ENCODE measurements at regions not wholly inside any gene's neighbourhood (a gene's known extent, or its start where the extent isn't known, plus 50 kb on each side); places are given as distances from the start of the nearest gene placed in this dataset.

DNA sequence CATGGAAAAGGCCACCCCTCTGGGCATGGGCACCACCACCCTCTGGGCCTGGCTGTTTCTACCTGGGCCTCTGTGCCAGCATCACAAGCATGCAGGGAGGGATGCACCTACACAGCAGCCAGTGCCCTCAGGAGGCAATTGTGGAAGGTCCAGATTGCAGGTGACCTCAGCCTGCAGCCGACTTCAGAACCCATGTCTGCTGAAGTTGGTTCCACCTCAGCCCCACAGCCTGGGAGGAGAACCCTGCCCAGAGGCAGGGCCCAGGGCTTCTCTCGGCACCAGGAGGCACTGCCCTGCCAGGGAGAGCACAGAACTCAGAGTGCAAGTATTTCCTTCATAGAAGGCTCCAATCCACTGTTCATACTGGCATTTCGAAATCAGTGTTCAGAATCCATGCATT is 149.8 kb downstream of the TTLL2 start:
- H3K27ac ChIP-seq: no peak overlapping the region
- no peak overlapping the region for H3K4me3 ChIP-seq
- H3K4me1 ChIP-seq: peaks cover 9% of the 10 kb centered on the region
- TF ChIP-seq POLR2A (IDR thresholded peaks at IDR 0.05): no peak
- TF ChIP-seq, protein P1, sequence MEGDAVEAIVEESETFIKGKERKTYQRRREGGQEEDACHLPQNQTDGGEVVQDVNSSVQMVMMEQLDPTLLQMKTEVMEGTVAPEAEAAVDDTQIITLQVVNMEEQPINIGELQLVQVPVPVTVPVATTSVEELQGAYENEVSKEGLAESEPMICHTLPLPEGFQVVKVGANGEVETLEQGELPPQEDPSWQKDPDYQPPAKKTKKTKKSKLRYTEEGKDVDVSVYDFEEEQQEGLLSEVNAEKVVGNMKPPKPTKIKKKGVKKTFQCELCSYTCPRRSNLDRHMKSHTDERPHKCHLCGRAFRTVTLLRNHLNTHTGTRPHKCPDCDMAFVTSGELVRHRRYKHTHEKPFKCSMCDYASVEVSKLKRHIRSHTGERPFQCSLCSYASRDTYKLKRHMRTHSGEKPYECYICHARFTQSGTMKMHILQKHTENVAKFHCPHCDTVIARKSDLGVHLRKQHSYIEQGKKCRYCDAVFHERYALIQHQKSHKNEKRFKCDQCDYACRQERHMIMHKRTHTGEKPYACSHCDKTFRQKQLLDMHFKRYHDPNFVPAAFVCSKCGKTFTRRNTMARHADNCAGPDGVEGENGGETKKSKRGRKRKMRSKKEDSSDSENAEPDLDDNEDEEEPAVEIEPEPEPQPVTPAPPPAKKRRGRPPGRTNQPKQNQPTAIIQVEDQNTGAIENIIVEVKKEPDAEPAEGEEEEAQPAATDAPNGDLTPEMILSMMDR (IDR thresholded peaks at IDR 0.05): no peak
- intact Hi-C loops (cut with DNase I; ENCODE audit: low total_unique reads): no loop called here
- H3K27me3 ChIP-seq: no peaks in the 10 kb centered on the region
- DNase-seq: no peak
- WGBS, 2 donors: 91% methylated on average over 2 to 3 of the region's 3 CpGs
- H3K36me3 ChIP-seq (ENCODE audit: low read depth, missing control alignments): no peaks in the 10 kb centered on the region
- no peaks in the 10 kb centered on the region for H3K9me3 ChIP-seq

DNA sequence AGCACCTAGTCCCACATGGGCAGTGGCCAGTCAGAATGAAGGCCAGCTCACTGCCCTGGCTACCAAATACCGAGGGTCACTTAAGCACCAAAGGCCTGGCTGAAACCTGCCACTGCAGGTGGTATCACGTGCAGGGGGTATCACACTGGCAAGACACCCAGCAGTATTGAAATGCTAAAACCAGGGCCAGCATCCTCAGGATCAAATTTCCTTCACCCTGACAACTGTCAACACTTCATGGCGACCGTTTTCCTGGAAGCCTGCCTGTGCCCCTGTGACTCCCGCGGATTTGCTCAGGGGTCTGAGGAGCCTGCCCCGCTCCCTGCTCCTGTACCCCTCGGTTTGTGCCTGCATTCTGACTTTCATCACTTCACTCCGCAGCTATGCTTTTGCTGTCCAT is 151.1 kb downstream of the TTLL2 start:
- Histone ChIP-seq H3K27ac (no peak overlapping the region), H3K36me3 (ENCODE audit: low read depth, missing control alignments) (no peaks in the 10 kb centered on the region), H3K4me1 (peaks cover 17% of the 10 kb centered on the region), H3K9me3 (no peaks in the 10 kb centered on the region), H3K27me3 (no peaks in the 10 kb centered on the region), H3K4me3 (no peak overlapping the region)
- 78 to 86% methylated on average over 9 of the region's 9 CpGs for WGBS, 2 donors
- DNase-seq: no peak
- intact Hi-C loops (cut with DNase I; ENCODE audit: low total_unique reads): no loop called here
- TF ChIP-seq, protein P1 (IDR thresholded peaks at IDR 0.05): no peak
- no peak for TF ChIP-seq POLR2A (IDR thresholded peaks at IDR 0.05)

DNA sequence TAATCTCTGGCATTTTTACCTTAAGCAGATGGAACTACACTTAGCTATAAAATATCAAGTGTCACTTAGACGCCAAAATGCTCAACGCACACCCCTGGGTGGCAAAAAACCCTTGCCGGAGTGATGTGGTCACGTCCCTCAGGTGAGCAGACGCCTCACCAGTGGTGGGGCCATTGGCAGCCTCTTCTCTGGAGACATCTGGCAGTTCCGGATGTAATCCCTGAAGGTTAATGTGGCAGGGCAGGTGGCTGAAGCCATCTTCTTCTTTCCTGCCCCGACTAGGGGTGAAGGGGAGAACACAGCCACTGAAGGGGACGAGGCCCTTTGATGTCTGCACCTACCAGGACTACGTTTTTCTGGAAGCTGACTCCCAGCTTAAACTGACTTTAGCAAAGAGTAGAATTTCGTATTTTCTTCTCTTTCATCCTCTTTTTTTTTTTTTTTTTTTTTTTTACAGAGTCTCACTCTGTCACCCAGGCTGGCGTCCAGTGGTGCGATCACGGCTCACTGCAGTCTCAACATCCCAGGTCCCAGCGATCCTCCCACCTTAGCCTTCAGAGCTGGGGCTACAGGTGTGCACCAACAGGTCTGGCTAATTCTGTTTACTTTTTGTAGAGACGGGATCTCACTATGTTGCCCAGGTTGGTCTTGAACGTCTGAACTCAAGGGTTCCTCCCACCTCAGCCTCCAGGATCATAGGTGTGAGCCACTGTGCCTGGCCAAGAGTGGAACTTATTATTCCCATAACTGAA is 152.1 kb downstream of the TTLL2 start:
- Histone ChIP-seq H3K27me3 (no peaks in the 10 kb centered on the region), H3K9me3 (no peaks in the 10 kb centered on the region), H3K27ac (no peak overlapping the region), H3K4me3 (no peak overlapping the region), H3K4me1 (peaks cover 19% of the 10 kb centered on the region), H3K36me3 (ENCODE audit: low read depth, missing control alignments) (no peaks in the 10 kb centered on the region)
- TF ChIP-seq, protein P1 (IDR thresholded peaks at IDR 0.05): no peak
- TF ChIP-seq POLR2A (IDR thresholded peaks at IDR 0.05): no peak
- WGBS, 2 donors: 87 to 89% methylated on average over 16 of the region's 16 CpGs
- intact Hi-C loops (cut with DNase I; ENCODE audit: low total_unique reads): no loop called here
- no peak for DNase-seq

DNA sequence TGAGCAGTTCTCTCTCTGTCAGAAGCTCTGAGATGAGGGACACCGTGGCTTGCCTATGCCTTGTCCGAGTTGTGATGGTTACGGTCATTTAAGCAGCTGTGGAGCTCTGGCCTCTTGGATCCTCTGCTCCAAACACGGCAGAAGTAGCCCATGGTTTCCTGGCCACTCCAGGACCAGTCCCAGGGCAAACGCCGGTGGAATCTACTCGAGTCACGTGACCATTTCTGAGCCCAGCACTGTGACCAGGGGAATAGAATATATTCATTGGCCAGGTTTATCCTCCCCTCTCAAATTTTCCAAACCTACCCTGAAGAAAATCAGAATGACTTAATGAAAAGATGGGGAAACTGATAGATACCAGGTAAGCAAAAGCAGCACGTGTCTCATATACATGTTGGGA is 152.8 kb downstream of the TTLL2 start:
- Histone ChIP-seq H3K27me3 (no peaks in the 10 kb centered on the region), H3K4me3 (no peak overlapping the region), H3K27ac (no peak overlapping the region), H3K36me3 (ENCODE audit: low read depth, missing control alignments) (no peaks in the 10 kb centered on the region), H3K9me3 (no peaks in the 10 kb centered on the region), H3K4me1 (peaks cover 19% of the 10 kb centered on the region)
- TF ChIP-seq, protein P1 (IDR thresholded peaks at IDR 0.05): no peak
- no peak for TF ChIP-seq POLR2A (IDR thresholded peaks at IDR 0.05)
- intact Hi-C loops (cut with DNase I; ENCODE audit: low total_unique reads): no loop called here
- WGBS, 2 donors: 93 to 94% methylated on average over 9 of the region's 9 CpGs
- DNase-seq: no peak

DNA sequence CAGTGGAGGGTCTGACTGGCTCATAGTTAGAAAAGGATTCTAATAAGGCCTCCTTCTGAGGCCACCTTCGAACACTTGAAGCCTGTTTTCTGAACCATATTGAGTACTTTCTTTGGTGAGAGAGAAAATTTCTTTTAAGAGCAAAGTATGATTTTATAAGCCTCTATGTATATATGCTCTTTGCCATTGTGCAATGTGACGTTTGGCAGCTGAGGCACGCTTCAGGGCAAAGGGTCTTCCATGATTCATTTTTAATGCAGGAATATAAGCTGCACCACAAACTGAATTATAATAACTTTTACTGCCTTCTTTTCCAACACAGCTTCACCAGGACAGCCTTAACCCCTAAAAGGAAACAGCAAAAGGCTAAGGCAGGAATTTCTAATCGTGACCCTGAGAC is 154.4 kb downstream of the TTLL2 start:
- no peak overlapping the region for H3K27ac ChIP-seq
- intact Hi-C loops (cut with DNase I; ENCODE audit: low total_unique reads): no loop called here
- 82 to 89% methylated on average over 4 of the region's 4 CpGs for WGBS, 2 donors
- H3K27me3 ChIP-seq: no peaks in the 10 kb centered on the region
- no peak for TF ChIP-seq POLR2A (IDR thresholded peaks at IDR 0.05)
- TF ChIP-seq, protein P1 (IDR thresholded peaks at IDR 0.05): no peak
- H3K36me3 ChIP-seq (ENCODE audit: low read depth, missing control alignments): no peaks in the 10 kb centered on the region
- H3K4me1 ChIP-seq: peaks cover 12% of the 10 kb centered on the region
- H3K9me3 ChIP-seq: no peaks in the 10 kb centered on the region
- no peak for DNase-seq
- H3K4me3 ChIP-seq: no peak overlapping the region
